IMR-90 (cell line): ENCODE measurements at regions not wholly inside any gene's neighbourhood (a gene's known extent, or its start where the extent isn't known, plus 50 kb on each side); places are given as distances from the start of the nearest gene placed in this dataset.

Experiments used
- ATAC-seq: fragments of 200-7000 bp; cut with Tn5 transposase; 2 replicates; pipeline ENCODE4 v1.9.1; 2020; ENCODE audit warnings: low read depth, mild to moderate bottlenecking, moderate library complexity
- BruUV-seq: library from RNA; stranded (reverse); fragments of 400-500 nt; replicated peaks from 2 replicates; lab custom pipeline; 2021; lab: Mats Ljungman, UMichigan
- CTCF ChIA-PET: fragments of 300-600 bp; formaldehyde crosslinking; extraction: SDS; loops from one replicate; lab custom pipeline; 2021; ENCODE audit warnings: antibody characterized with exemption; lab: Yijun Ruan, JAX
- POLR2A ChIA-PET: fragments of 300-600 bp; sonication (Branson Sonifier 250); formaldehyde crosslinking; loops from one replicate; lab custom pipeline; 2022; ENCODE audit warnings: antibody characterized with exemption; ENCODE audit not compliant: unreplicated experiment; lab: Charles Lee
- DNase-seq: peaks from one replicate; pipeline ENCODE4 v3.0.0; 2013
- H2AFZ ChIP-seq: replicated peaks from 2 replicates; pipeline ENCODE3; 2013; ENCODE audit warnings: low read length, mild to moderate bottlenecking; ENCODE audit not compliant: poor library complexity
- H2AK5ac ChIP-seq: 2 replicates; pipeline ENCODE4 v1.6.1; 2013; ENCODE audit warnings: low read depth, low read length, inconsistent platforms
- H2AK9ac ChIP-seq: replicated peaks from 2 replicates; pipeline ENCODE3; 2013; ENCODE audit warnings: mild to moderate bottlenecking, low read depth, low read length, moderate library complexity; ENCODE audit not compliant: poor library complexity
- H2BK120ac ChIP-seq: 2 replicates; pipeline ENCODE4 v1.6.1; 2013; ENCODE audit warnings: low read depth, low read length, inconsistent platforms
- H2BK15ac ChIP-seq: 3 replicates; pipeline ENCODE4 v1.6.1; 2013; ENCODE audit warnings: low read depth, low read length, inconsistent platforms
- H2BK20ac ChIP-seq: 2 replicates; pipeline ENCODE4 v1.6.1; 2013; ENCODE audit warnings: low read depth, mild to moderate bottlenecking, inconsistent platforms, low read length, moderate library complexity
- H2BK5ac ChIP-seq: 2 replicates; pipeline ENCODE4 v1.6.1; 2013; ENCODE audit warnings: mild to moderate bottlenecking, low read depth, low read length, inconsistent platforms; ENCODE audit not compliant: poor library complexity, severe bottlenecking
- H3K14ac ChIP-seq: replicated peaks from 2 replicates; pipeline ENCODE4 v1.6.1; 2013; ENCODE audit warnings: low read depth, low read length, inconsistent platforms
- H3K18ac ChIP-seq: 2 replicates; pipeline ENCODE4 v1.6.1; 2013; ENCODE audit warnings: low read depth, low read length, control low read depth
- H3K23ac ChIP-seq: 2 replicates; pipeline ENCODE4 v1.6.1; 2013; ENCODE audit warnings: low read depth, low read length, inconsistent platforms
- H3K27ac ChIP-seq: 2 replicates; pipeline ENCODE4 v1.5.1; 2013; ENCODE audit warnings: mild to moderate bottlenecking, control low read depth, low read length; ENCODE audit not compliant: insufficient read depth
- H3K27me3 ChIP-seq: 2 replicates; pipeline ENCODE4 v1.6.1; 2013; ENCODE audit warnings: low read length; ENCODE audit not compliant: control insufficient read depth, insufficient read depth
- H3K36me3 ChIP-seq: 2 replicates; pipeline ENCODE4 v1.6.1; 2013; ENCODE audit warnings: low read length, mixed read lengths; ENCODE audit not compliant: control insufficient read depth, insufficient read depth
- H3K4ac ChIP-seq: 2 replicates; pipeline ENCODE4 v1.6.1; 2013; ENCODE audit warnings: low read depth, low read length, inconsistent platforms
- H3K4me1 ChIP-seq: 2 replicates; pipeline ENCODE4 v1.6.1; 2013; ENCODE audit warnings: low read length, mixed read lengths; ENCODE audit not compliant: control insufficient read depth, insufficient read depth
- H3K4me2 ChIP-seq: 2 replicates; pipeline ENCODE4 v1.6.1; 2013; ENCODE audit warnings: low read depth, mild to moderate bottlenecking, control low read depth, low read length, moderate library complexity
- H3K4me3 ChIP-seq: 2 replicates; pipeline ENCODE4 v1.5.1; 2013; ENCODE audit warnings: low read depth, mild to moderate bottlenecking, control low read depth, low read length, moderate library complexity; ENCODE audit not compliant: insufficient read depth
- H3K56ac ChIP-seq: 2 replicates; pipeline ENCODE4 v1.6.1; 2013; ENCODE audit warnings: low read length, inconsistent platforms; ENCODE audit not compliant: insufficient read depth; ENCODE audit errors: extremely low read depth
- H3K79me1 ChIP-seq, 2 experiments: 2 replicates each; pipeline ENCODE4 v1.6.1; 2013; ENCODE audit warnings: low read length in 2 of 2, inconsistent platforms in 1 of 2, low read depth in 1 of 2
- H3K9ac ChIP-seq: 2 replicates; pipeline ENCODE4 v1.6.1; 2013; ENCODE audit warnings: low read depth, low read length, control low read depth
- H3K9me1 ChIP-seq: 2 replicates; pipeline ENCODE4 v1.6.1; 2013; ENCODE audit warnings: low read length, inconsistent platforms; ENCODE audit not compliant: insufficient read depth
- H3K9me3 ChIP-seq: 2 replicates; pipeline ENCODE4 v1.6.1; 2013; ENCODE audit warnings: low read length; ENCODE audit not compliant: control insufficient read depth, insufficient read depth
- H4K20me1 ChIP-seq: 2 replicates; pipeline ENCODE4 v1.6.1; 2013; ENCODE audit warnings: low read length, inconsistent platforms; ENCODE audit not compliant: insufficient read depth
- H4K5ac ChIP-seq: 2 replicates; pipeline ENCODE4 v1.6.1; 2013; ENCODE audit warnings: mild to moderate bottlenecking, low read depth, low read length, control low read depth
- H4K8ac ChIP-seq, 2 experiments: 2 replicates each; pipeline ENCODE4 v1.6.1; 2013; ENCODE audit warnings: low read depth in 2 of 2, low read length in 2 of 2, control low read depth in 1 of 2, inconsistent platforms in 1 of 2
- H4K91ac ChIP-seq: 2 replicates; pipeline ENCODE4 v1.6.1; 2013; ENCODE audit warnings: low read depth, low read length, inconsistent platforms; ENCODE audit not compliant: insufficient read depth
- FOS ChIP-seq: fragments of 150-350 bp; IDR thresholded peaks from 2 replicates; pipeline ENCODE4 v1.6.1; 2016; ENCODE audit warnings: low read depth, low read length
- MXI1 ChIP-seq: IDR thresholded peaks from 2 replicates; pipeline ENCODE4 v1.6.1; 2012; ENCODE audit warnings: low read depth, mild to moderate bottlenecking, low read length, moderate library complexity, borderline replicate concordance
- NFE2L2 ChIP-seq: fragments of 150-350 bp; IDR thresholded peaks from 2 replicates; pipeline ENCODE4 v1.6.1; 2016; ENCODE audit warnings: low read depth, mild to moderate bottlenecking, low read length
- whole genome bisulfite sequencing, 2 experiments: methylation state at CpG; one replicate each; pipeline versions ENCODE4 v1.1.5 to v1.1.7; 2013; ENCODE audit warnings: missing lambda C conversion rate in 2 of 2; ENCODE audit not compliant: insufficient read length in 1 of 2; ENCODE audit errors: extremely low coverage in 2 of 2; 5-methylcytosine and 5-hydroxymethylcytosine counted together
- dilution Hi-C: fragments of 300-500 bp; cut with HindIII; formaldehyde crosslinking; loops from one replicate; pipeline ENCODE4 v1.14.3; 2018; ENCODE audit warnings: low sequenced_read_pairs; ENCODE audit not compliant: unreplicated experiment
- in situ Hi-C: fragments of 300-500 bp; cut with MboI; formaldehyde crosslinking; loops from 3 replicates; pipeline ENCODE4 v1.14.3; 2019; ENCODE audit warnings: low sequenced_read_pairs, inconsistent platforms, mixed read lengths
- intact Hi-C: fragments of 100-400 bp; cut with micrococcal nuclease; formaldehyde crosslinking; loops from 2 replicates; pipeline ENCODE4 v1.10.0; 2022

- no peak overlapping the region for H2BK5ac ChIP-seq
- H4K20me1 ChIP-seq, result no peaks in the 10 kb centered on the region
- DNase-seq, result no peak
- no peak overlapping the region for H2BK15ac ChIP-seq
- peaks cover 2% of the 10 kb centered on the region for H3K4me1 ChIP-seq
- no peak for ATAC-seq
- no peak overlapping the region for H3K14ac ChIP-seq
- POLR2A ChIA-PET, result no interaction called here
- H2BK20ac ChIP-seq, result 0 out of 2 replicates have a peak overlapping the region, but pooled peaks have one; percentile 20
- intact Hi-C loops, result no loop called here
- no peak overlapping the region for H4K5ac ChIP-seq
- no CpG with 5 or more reads among the region's 2 CpGs for whole genome bisulfite sequencing, 2 experiments
- H3K9me1 ChIP-seq, result 0 out of 2 replicates have a peak, but pooled peaks cover 2% of the 10 kb centered on the region
- no peak overlapping the region for H3K23ac ChIP-seq
- H4K91ac ChIP-seq, result no peak overlapping the region
- no peak overlapping the region for H3K4ac ChIP-seq
- H3K4me2 ChIP-seq, result no peak overlapping the region
- TF ChIP-seq NFE2L2, result no peak
- TF ChIP-seq MXI1, result no peak
- TF ChIP-seq FOS, result no peak
- no peak overlapping the region for H4K8ac ChIP-seq
- CTCF ChIA-PET, result interaction anchor here (0.7 kb wide), 1 partner anchor 19 kb away, joined by 3 read pairs; no protein-coding TSS in a partner anchor
- H2AK5ac ChIP-seq, result no peak overlapping the region
- H3K36me3 ChIP-seq, result no peaks in the 10 kb centered on the region
- no TSS peak for BruUV-seq
- no peak overlapping the region for H2BK120ac ChIP-seq
- H3K27ac ChIP-seq, result no peak overlapping the region
- H3K27me3 ChIP-seq, result no peaks in the 10 kb centered on the region
- no peak overlapping the region for H2AFZ ChIP-seq
- no peak overlapping the region for H2AK9ac ChIP-seq
- in situ Hi-C loops, result no loop called here
- H3K9me3 ChIP-seq, result no peaks in the 10 kb centered on the region
- H3K79me1 ChIP-seq, result no peaks in the 10 kb centered on the region
- H3K4me3 ChIP-seq, result no peak overlapping the region
- dilution Hi-C loops, result no loop called here
- no peak overlapping the region for H3K18ac ChIP-seq
- no peak overlapping the region for H3K9ac ChIP-seq
- no peak overlapping the region for H3K56ac ChIP-seq
Measured at GRCh38 chr15:95610945-95611344, 719.6 kb upstream of the NR2F2 start.
